Brain microvascular endothelial cell (primary cell): ENCODE measurements at regions not wholly inside any gene's neighbourhood (a gene's known extent, or its start where the extent isn't known, plus 50 kb on each side); places are given as distances from the start of the nearest gene placed in this dataset.
"Not testable (repeated sequence)": the region's sequence is repeated elsewhere in the genome, so short reads cannot be mapped to it uniquely, and the experiment has no call there.

Experiments
- DNase-seq: peaks from one replicate; pipeline ENCODE4 v3.0.0-alpha.2; 2020
- H3K27ac ChIP-seq: fragments of 250-450 bp; sonication (Bioruptor Pico); 2 replicates; pipeline ENCODE4 v1.5.1; 2020; ENCODE audit warnings: mild to moderate bottlenecking, moderate library complexity
- H3K27me3 ChIP-seq: fragments of 250-450 bp; sonication (Bioruptor Pico); replicated peaks from 2 replicates; pipeline ENCODE4 v1.5.1; 2020; ENCODE audit warnings: mild to moderate bottlenecking
- H3K36me3 ChIP-seq: fragments of 250-450 bp; sonication (Bioruptor Pico); replicated peaks from 2 replicates; pipeline ENCODE4 v1.5.1; 2020; ENCODE audit warnings: mild to moderate bottlenecking
- H3K4me3 ChIP-seq: 2 replicates; pipeline ENCODE4 v1.5.1; 2011; ENCODE audit warnings: low read depth, mild to moderate bottlenecking, control low read depth, low read length, moderate library complexity
- in situ Hi-C: cut with HindIII; loops from 2 replicates; pipeline ENCODE4 v1.10.0; 2017; ENCODE audit warnings: low sequenced_read_pairs, low pct_ligation_motif_present
- TF ChIP-seq, protein P1 (sequence below): IDR thresholded peaks from 2 replicates; pipeline ENCODE4 v1.5.1; 2011; ENCODE audit warnings: low read depth, mild to moderate bottlenecking, moderate library complexity, low read length, control low read depth, inconsistent platforms; ENCODE audit errors: missing control alignments

DNA sequence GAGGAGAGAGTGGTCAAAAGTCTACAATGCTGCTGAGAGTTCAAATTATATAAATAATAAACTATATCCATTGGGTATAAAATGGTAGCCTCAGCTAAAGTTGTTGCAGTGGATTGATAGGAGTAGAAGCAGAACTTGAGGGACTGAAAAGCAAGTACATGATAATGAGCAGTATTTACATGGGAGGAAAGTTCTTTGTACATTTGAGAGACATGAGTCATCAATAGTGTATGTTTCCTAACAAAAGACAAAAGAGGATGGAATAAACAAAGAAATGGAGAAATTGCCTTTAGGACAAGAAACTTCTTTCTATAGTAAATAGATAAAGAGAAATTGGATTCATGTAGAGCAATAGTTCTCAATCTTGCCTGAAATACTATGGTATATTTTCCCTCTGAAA is 110.0 kb upstream of the PLSCR5 start:
- TF ChIP-seq, protein P1, sequence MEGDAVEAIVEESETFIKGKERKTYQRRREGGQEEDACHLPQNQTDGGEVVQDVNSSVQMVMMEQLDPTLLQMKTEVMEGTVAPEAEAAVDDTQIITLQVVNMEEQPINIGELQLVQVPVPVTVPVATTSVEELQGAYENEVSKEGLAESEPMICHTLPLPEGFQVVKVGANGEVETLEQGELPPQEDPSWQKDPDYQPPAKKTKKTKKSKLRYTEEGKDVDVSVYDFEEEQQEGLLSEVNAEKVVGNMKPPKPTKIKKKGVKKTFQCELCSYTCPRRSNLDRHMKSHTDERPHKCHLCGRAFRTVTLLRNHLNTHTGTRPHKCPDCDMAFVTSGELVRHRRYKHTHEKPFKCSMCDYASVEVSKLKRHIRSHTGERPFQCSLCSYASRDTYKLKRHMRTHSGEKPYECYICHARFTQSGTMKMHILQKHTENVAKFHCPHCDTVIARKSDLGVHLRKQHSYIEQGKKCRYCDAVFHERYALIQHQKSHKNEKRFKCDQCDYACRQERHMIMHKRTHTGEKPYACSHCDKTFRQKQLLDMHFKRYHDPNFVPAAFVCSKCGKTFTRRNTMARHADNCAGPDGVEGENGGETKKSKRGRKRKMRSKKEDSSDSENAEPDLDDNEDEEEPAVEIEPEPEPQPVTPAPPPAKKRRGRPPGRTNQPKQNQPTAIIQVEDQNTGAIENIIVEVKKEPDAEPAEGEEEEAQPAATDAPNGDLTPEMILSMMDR, result no peak
- H3K36me3 ChIP-seq, result no peaks in the 10 kb centered on the region
- in situ Hi-C loops, result no loop called here
- H3K27ac ChIP-seq, result no peak overlapping the region
- H3K27me3 ChIP-seq, result no peaks in the 10 kb centered on the region
- DNase-seq, result no peak
- no peak overlapping the region for H3K4me3 ChIP-seq

DNA sequence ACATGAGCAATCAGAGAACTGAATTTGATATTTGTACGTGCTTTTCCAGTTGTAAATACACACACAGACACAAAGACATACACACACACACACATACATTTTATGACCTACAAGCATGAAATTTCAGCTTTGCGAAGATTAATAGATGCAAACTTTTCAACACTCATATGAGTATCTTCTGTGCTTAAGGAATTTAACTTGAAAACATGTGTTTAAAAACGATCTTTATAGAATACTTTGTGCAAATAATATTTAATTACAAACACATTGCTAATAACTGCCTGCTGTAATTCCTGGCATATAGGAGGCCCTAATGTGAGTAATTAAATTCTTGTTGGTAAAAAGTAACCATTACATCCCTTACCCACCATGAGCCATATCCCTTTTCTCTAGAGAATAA is 107.7 kb upstream of the PLSCR5 start:
- Histone ChIP-seq H3K4me3 (no peak overlapping the region), H3K27me3 (no peaks in the 10 kb centered on the region), H3K27ac (no peak overlapping the region), H3K36me3 (no peaks in the 10 kb centered on the region)
- TF ChIP-seq, protein P1, result no peak
- DNase-seq, result no peak
- in situ Hi-C loops, result no loop called here

DNA sequence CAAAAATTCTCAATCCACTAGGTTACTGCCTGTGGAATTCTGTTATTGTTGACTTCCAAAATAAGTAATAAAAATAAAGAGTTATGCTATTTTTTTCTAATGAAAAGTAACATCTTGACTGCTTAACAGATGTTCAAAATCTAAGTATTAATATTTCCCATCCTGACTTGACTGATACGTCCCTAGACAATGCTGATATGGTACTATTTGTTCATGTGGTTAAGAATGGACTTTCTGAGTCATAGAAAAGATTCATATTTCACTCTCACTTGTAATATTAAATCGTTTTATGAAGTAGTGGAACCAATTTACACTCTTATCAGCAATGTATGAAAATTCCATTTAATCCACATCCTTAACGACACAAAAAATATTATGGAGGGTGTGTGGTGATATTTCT is 104.8 kb upstream of the PLSCR5 start:
- Histone ChIP-seq H3K36me3 (no peaks in the 10 kb centered on the region), H3K4me3 (no peak overlapping the region), H3K27me3 (no peaks in the 10 kb centered on the region), H3K27ac (no peak overlapping the region)
- TF ChIP-seq, protein P1, result no peak
- in situ Hi-C loops, result no loop called here
- DNase-seq, result no peak

DNA sequence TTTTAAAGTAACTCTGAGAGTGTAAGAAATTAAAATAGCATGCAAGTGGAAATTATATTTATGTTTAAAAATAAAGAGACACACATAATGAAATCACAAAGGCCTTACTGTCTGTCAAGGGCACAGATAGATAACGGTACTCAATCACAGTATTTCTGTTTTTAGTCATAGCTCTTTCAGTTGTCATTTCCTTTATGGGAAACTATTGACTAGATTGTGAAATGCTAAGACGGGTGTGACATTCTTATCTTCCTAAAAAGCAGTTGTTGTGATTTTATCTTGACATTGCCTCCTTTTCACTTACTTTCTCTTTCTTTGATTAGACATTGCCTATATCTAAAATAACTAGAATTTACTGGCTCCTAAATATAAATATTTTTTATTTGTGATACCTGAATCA is 100.1 kb upstream of the PLSCR5 start:
- H3K27ac ChIP-seq, result no peak overlapping the region
- H3K27me3 ChIP-seq, result no peaks in the 10 kb centered on the region
- H3K36me3 ChIP-seq, result no peaks in the 10 kb centered on the region
- TF ChIP-seq, protein P1, result no peak
- in situ Hi-C loops, result no loop called here
- no peak for DNase-seq
- no peak overlapping the region for H3K4me3 ChIP-seq

DNA sequence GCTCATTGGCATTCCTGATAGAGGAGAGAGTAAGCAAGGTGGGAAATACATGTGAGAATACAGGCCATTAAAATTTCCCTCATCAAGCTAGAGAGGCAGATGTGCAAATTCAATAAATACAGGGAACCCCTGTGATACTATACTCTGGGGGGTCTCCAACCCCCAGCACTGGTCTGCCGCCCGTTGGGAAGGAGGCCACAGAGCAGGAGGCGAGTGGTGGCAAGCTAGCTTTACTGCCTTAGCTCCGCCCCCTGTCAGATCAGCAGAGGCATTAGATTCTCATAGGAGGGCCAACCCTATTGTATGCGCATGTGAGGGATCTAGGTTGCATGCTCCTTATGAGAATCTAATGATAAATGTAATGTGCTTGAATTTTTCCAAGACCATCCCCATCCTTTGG is 97.1 kb upstream of the PLSCR5 start:
- TF ChIP-seq, protein P1, result no peak
- Histone ChIP-seq H3K27ac (no peak overlapping the region), H3K27me3 (no peaks in the 10 kb centered on the region), H3K4me3 (no peak overlapping the region), H3K36me3 (no peaks in the 10 kb centered on the region)
- no peak for DNase-seq
- in situ Hi-C loops, result no loop called here

DNA sequence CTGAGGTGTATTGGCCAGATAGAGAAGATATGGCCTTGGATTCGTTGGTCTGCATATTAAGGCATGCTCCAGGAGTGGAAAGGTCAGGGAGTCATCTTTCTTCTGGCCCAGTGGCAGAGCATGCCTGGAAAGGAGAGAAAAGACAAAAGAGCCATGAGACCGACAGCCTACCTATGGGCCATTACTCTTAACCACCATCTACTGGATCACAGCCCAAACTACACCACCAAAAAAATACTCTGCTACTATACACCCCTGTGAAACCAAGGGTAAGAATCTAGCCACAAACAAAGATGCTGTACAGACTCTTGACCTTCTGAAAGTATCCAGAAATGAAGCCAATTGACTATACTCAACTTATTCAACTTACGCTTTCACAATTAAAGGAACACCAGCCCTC is 96.1 kb upstream of the PLSCR5 start:
- in situ Hi-C loops, result no loop called here
- no peak for DNase-seq
- H3K27me3 ChIP-seq, result no peaks in the 10 kb centered on the region
- no peak overlapping the region for H3K4me3 ChIP-seq
- H3K27ac ChIP-seq, result no peak overlapping the region
- TF ChIP-seq, protein P1, result no peak
- no peaks in the 10 kb centered on the region for H3K36me3 ChIP-seq

DNA sequence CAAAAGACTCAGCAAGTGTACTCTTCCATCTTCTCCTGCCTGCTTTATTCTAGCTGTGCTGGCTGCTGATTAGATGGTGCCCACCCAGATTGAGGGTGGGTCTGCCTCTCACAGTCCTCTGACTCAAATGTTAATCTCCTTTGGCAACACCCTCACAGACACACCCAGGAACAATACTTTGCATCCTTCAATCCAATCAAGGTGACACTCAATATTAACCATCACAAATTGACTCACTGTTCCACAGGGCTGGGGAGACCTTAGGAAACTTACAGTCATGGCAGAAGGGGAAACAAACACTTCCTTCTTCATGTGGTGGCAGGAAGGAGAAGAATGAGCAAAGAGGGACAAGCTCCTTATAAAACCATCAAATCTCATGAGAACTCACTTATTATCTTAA is 94.9 kb upstream of the PLSCR5 start:
- H3K4me3 ChIP-seq, H3K27me3 ChIP-seq, in situ Hi-C loops, H3K36me3 ChIP-seq, H3K27ac ChIP-seq, DNase-seq: not testable (repeated sequence)
